ENCODE measurements at regions not wholly inside any gene's neighbourhood (a gene's known extent, or its start where the extent isn't known, plus 50 kb on each side); places are given as distances from the start of the nearest gene placed in this dataset.

DNA sequence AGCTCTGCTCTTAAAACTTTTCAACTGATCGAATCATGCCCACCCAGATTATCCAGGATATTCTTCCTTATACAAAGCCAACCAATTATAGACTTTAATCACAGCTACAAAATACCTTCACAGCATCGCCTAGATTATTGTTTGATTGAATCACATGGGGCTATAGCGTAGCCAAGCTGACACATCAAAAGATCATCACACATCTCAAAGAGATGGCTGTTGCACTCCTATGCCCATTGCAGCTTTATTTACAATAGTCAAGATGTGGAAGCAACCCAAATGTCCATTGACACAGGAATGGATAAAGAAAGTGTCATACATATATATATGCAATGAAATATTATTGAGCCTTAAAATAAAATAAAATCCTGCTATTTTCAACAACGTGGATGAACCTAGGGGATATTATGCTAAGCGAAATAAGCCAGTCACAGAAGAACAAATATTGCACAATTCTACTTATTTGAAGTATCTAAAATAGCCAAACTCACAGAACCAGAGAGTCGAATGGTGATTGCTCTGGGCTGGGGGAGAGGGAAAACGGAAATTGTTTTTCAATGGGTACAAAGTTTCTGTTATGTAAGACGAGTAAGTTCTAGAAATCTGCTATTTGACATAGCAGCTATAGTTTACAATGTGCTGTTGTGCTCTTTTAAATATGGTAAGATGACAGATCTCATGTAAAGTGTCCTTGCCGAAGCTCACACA is 60.9 kb upstream of the ERCC4 start:
- DNase-seq (ENCODE audit: low spot score), result no peak
- TF ChIP-seq CTCF (IDR thresholded peaks at IDR 0.05; ENCODE audit: borderline replicate concordance, control extremely low read depth, extremely low read depth, insufficient read depth, missing control alignments), result no peak
- in situ Hi-C loops (cut with MboI; ENCODE audit: low sequenced_read_pairs, unreplicated experiment), result no loop called here

DNA sequence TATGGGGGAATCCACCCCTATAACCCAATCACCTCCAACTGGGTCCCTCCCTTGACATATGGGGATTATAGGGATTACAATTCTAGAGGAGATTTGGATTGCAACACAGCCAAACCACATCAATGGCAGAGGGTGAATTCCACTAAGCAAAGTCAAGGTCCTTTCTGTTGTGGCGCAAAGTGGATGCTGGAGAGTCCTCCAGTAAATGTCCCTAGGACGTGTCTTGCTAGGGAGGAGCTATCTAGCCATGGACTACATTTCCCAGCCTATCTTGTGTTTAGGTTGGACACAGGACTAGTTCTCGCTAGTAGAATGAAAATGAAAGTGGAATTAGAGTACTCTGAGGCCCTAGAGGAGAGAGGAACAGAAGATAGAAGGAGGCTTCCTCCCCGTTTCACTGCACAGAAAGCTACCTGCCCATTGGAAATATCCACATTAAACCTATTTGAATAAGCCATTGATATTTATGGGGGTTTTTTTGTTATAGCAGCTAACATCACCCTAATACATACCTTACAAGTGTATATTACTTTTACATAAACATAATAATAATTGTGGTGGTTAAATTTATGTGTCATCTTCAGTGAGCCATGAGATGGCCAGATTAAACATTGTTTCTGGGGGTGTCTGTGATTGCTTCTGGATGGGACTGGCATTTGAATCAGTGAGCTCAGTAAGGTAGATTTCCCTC is 56.7 kb upstream of the ERCC4 start:
- no peak for DNase-seq (ENCODE audit: low spot score)
- in situ Hi-C loops (cut with MboI; ENCODE audit: low sequenced_read_pairs, unreplicated experiment), result no loop called here
- TF ChIP-seq CTCF (IDR thresholded peaks at IDR 0.05; ENCODE audit: borderline replicate concordance, control extremely low read depth, extremely low read depth, insufficient read depth, missing control alignments), result no peak

GRCh38 chr16:13864689-13865088 is 55.3 kb upstream of the ERCC4 start:
- DNase-seq (ENCODE audit: low spot score), result no peak
- no peak for TF ChIP-seq CTCF (IDR thresholded peaks at IDR 0.05; ENCODE audit: borderline replicate concordance, control extremely low read depth, extremely low read depth, insufficient read depth, missing control alignments)
- in situ Hi-C loops (cut with MboI; ENCODE audit: low sequenced_read_pairs, unreplicated experiment), result no loop called here

DNA sequence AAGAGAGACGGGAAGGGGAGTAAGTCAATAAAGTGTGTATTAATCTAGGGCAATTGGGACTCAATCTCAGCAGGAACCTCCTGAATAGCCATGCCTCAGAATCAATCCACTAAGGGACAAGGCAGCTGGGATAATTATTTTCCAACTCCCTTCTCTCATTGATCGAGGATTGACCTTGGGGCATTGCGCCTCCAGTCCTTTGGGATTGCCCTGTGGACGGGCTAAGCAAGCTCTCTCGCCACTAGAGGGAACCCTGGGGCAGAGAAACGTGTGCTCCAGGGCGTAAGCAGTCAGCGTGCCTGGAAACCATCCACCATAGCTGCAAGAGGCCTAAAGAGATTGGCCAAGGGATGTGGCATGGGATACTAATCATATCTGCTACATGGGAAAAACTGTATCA is 53.9 kb upstream of the ERCC4 start:
- in situ Hi-C loops (cut with MboI; ENCODE audit: low sequenced_read_pairs, unreplicated experiment), result no loop called here
- peak; percentile 55 for DNase-seq (ENCODE audit: low spot score)
- TF ChIP-seq CTCF (IDR thresholded peaks at IDR 0.05; ENCODE audit: borderline replicate concordance, control extremely low read depth, extremely low read depth, insufficient read depth, missing control alignments), result peak; percentile 51
